K562 (cell line): ENCODE measurements at regions not wholly inside any gene's neighbourhood (a gene's known extent, or its start where the extent isn't known, plus 50 kb on each side); places are given as distances from the start of the nearest gene placed in this dataset.

Experiments used
- ATAC-seq: fragments of 200-7000 bp; cut with Tn5 transposase; 3 replicates; pipeline ENCODE4 v1.9.1; 2020; ENCODE audit warnings: moderate library complexity
- BruUV-seq: library from RNA; stranded (reverse); fragments of 400-500 nt; replicated peaks from 2 replicates; lab custom pipeline; 2021; lab: Mats Ljungman, UMichigan
- CTCF ChIA-PET: fragments of 300-600 bp; formaldehyde crosslinking; extraction: SDS; loops from one replicate; lab custom pipeline; 2021; ENCODE audit warnings: low intra/inter-chr PET ratio; lab: Yijun Ruan, JAX
- POLR2A ChIA-PET: fragments of 300-600, 350-650 bp; sonication (Branson Sonifier 250); formaldehyde crosslinking; extraction: SDS; loops from one replicate; lab custom pipeline; 2021; ENCODE audit warnings: antibody characterized with exemption, inconsistent platforms; lab: Yijun Ruan, JAX
- DNase-seq, 4 experiments: peaks; one replicate each; pipeline versions ENCODE4 v3.0.0 to v3.0.0-alpha.2; 2011 to 2018; ENCODE audit warnings: low spot score in 3 of 4, mixed read lengths in 3 of 4; ENCODE audit errors: extremely low read depth in 1 of 4
- FAIRE-seq: peaks from 2 replicates; lab custom pipeline; 2011; peaks lifted over from hg19 to GRCh38; lab: Jason Lieb, UNC
- H2AFZ ChIP-seq: 2 replicates; pipeline ENCODE4 v1.6.0; 2011; ENCODE audit warnings: low read depth, low read length, control low read depth, inconsistent platforms
- H3K27ac ChIP-seq: fragments of 200-600 bp; 3 replicates; pipeline ENCODE4 v1.8.0; 2011; ENCODE audit warnings: low read depth, mild to moderate bottlenecking, control low read depth, inconsistent platforms, low read length, moderate library complexity, mixed read lengths; ENCODE audit errors: extremely low read depth
- H3K27me3 ChIP-seq, 2 experiments: fragments of 300-600 bp in 1 of 2; 2 replicates in 1 of 2; 3 replicates in 1 of 2; pipeline versions ENCODE4 v1.6.0 to v1.8.0; 2011; ENCODE audit warnings: inconsistent platforms in 2 of 2, low read length in 2 of 2, mild to moderate bottlenecking in 1 of 2, mixed read lengths in 1 of 2, moderate library complexity in 1 of 2; ENCODE audit not compliant: control insufficient read depth in 2 of 2, insufficient read depth in 2 of 2
- H3K36me3 ChIP-seq: fragments of 300-600 bp; 3 replicates; pipeline ENCODE4 v1.8.0; 2011; ENCODE audit warnings: mild to moderate bottlenecking, low read length, inconsistent platforms; ENCODE audit not compliant: control insufficient read depth, insufficient read depth
- H3K4me1 ChIP-seq, 2 experiments: fragments of 200-600 bp in 1 of 2; replicated peaks in 1 of 2; 2 replicates in 1 of 2; 3 replicates in 1 of 2; pipeline versions ENCODE4 v1.5.1 to v1.8.0; 2011; ENCODE audit warnings: inconsistent platforms in 2 of 2, low read length in 2 of 2, mild to moderate bottlenecking in 1 of 2, mixed read lengths in 1 of 2, moderate library complexity in 1 of 2; ENCODE audit not compliant: control insufficient read depth in 2 of 2, insufficient read depth in 2 of 2
- H3K4me2 ChIP-seq: 2 replicates; pipeline ENCODE4 v1.6.1; 2011; ENCODE audit warnings: low read length, control low read depth, inconsistent platforms, mixed read lengths; ENCODE audit not compliant: insufficient read depth
- H3K4me3 ChIP-seq: fragments of 200-600 bp; sonication (generic), shearing (Covaris generic); 2 replicates; pipeline ENCODE4 v1.5.1; 2016; ENCODE audit warnings: control low read depth, inconsistent platforms
- H3K79me2 ChIP-seq: fragments of 200-600 bp; 3 replicates; pipeline ENCODE4 v1.8.0; 2011; ENCODE audit warnings: low read length, inconsistent platforms; ENCODE audit not compliant: control insufficient read depth, insufficient read depth
- H3K9ac ChIP-seq, 2 experiments: 2 replicates each; pipeline versions ENCODE4 v1.6.0 to v1.6.1; 2011; ENCODE audit warnings: low read depth in 2 of 2, low read length in 2 of 2, control low read depth in 1 of 2, inconsistent platforms in 1 of 2, mild to moderate bottlenecking in 1 of 2, mixed read lengths in 1 of 2; ENCODE audit not compliant: insufficient read depth in 1 of 2
- H3K9me1 ChIP-seq: one replicate; pipeline ENCODE4 v1.6.0; 2011; ENCODE audit warnings: inconsistent platforms, mild to moderate bottlenecking, low read length, moderate library complexity; ENCODE audit not compliant: control insufficient read depth, insufficient read depth
- H3K9me3 ChIP-seq: replicated peaks from 2 replicates; pipeline ENCODE4 v1.5.1; 2011; ENCODE audit warnings: low read depth, low read length, inconsistent platforms; ENCODE audit not compliant: control insufficient read depth, insufficient read depth
- H4K20me1 ChIP-seq: replicated peaks from 2 replicates; pipeline ENCODE4 v1.6.1; 2011; ENCODE audit warnings: low read length, inconsistent platforms, mixed read lengths; ENCODE audit not compliant: control insufficient read depth, insufficient read depth
- DPF2 ChIP-seq: fragments of 450-650 bp; IDR thresholded peaks from 2 replicates; pipeline ENCODE4 v1.6.1; 2016
- EGR1 ChIP-seq: fragments of 450-650 bp; conservative IDR thresholded peaks from 2 replicates; pipeline ENCODE4 v1.6.1; 2017; ENCODE audit warnings: mild to moderate bottlenecking
- FOXP1 ChIP-seq: sonication (generic); formaldehyde crosslinking; IDR thresholded peaks from 2 replicates; pipeline ENCODE4 v1.8.0; 2022; ENCODE audit warnings: mild to moderate bottlenecking, missing genetic modification reagents
- MAFG ChIP-seq: fragments of 450-650 bp; conservative IDR thresholded peaks from 2 replicates; pipeline ENCODE4 v1.6.1; 2016; ENCODE audit warnings: missing genetic modification characterization, missing compliant biosample characterization
- PCBP1 ChIP-seq: fragments of 200-400 bp; formaldehyde crosslinking; IDR thresholded peaks from 2 replicates; pipeline ENCODE4 v1.6.1; 2018; ENCODE audit warnings: mild to moderate bottlenecking, low read depth, low read length; ENCODE audit not compliant: poor library complexity, severe bottlenecking
- STAT5A ChIP-seq: IDR thresholded peaks from 2 replicates; pipeline ENCODE4 v1.6.1; 2012; ENCODE audit warnings: low read length, inconsistent platforms, borderline replicate concordance
- STAT5B ChIP-seq: fragments of 250-450 bp; sonication (Bioruptor Pico); IDR thresholded peaks from 2 replicates; pipeline ENCODE4 v1.8.0; 2021; ENCODE audit warnings: mild to moderate bottlenecking, inconsistent platforms
- WGBS: fragments of 100-300 bp; shearing (Covaris generic); methylation state at CpG from one replicate; pipeline ENCODE4 v1.1.6; 2016; ENCODE audit warnings: low coverage, mixed read lengths; ENCODE audit not compliant: insufficient coverage; ENCODE audit errors: missing lambda C conversion rate; 5-methylcytosine and 5-hydroxymethylcytosine counted together
- in situ Hi-C: fragments of 300-500 bp; cut with MboI; formaldehyde crosslinking; loops from 4 replicates; pipeline ENCODE4 v1.15.0; 2018; ENCODE audit warnings: inconsistent platforms, mixed read lengths
- intact Hi-C: fragments of 100-400 bp; cut with micrococcal nuclease; formaldehyde crosslinking; loops from 2 replicates; pipeline ENCODE4 v1.14.2; 2022
- TF ChIP-seq, protein P1 (sequence below): fragments of 450-650 bp; IDR thresholded peaks from 2 replicates; pipeline ENCODE4 v1.6.1; 2017; ENCODE audit warnings: antibody characterized with exemption, mild to moderate bottlenecking
- TF ChIP-seq, protein P2 (sequence below): fragments of 450-650 bp; IDR thresholded peaks from 2 replicates; pipeline ENCODE4 v1.7.0; 2016; ENCODE audit warnings: borderline replicate concordance

DNA sequence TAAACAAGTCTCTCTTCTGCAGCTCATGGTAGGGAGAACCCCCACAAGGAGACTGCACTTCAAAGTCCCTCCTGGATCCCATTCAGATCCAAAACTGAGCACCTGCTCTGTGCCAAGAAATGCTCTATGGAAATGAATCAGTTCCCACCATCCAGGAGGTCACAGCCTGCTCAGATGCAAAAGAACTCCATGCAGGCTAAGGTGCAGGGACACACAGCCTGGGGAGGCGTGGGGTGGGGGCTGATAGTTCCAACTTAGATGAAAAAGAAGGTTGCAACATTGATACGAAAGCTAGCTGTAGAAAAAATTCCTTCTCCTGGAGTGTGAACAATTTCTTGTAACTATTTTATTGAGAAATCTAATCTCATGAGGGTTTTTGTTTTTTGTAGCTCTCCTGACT, 111.0 kb upstream of the TMEM170B start (continued):
- TF ChIP-seq, protein P1, sequence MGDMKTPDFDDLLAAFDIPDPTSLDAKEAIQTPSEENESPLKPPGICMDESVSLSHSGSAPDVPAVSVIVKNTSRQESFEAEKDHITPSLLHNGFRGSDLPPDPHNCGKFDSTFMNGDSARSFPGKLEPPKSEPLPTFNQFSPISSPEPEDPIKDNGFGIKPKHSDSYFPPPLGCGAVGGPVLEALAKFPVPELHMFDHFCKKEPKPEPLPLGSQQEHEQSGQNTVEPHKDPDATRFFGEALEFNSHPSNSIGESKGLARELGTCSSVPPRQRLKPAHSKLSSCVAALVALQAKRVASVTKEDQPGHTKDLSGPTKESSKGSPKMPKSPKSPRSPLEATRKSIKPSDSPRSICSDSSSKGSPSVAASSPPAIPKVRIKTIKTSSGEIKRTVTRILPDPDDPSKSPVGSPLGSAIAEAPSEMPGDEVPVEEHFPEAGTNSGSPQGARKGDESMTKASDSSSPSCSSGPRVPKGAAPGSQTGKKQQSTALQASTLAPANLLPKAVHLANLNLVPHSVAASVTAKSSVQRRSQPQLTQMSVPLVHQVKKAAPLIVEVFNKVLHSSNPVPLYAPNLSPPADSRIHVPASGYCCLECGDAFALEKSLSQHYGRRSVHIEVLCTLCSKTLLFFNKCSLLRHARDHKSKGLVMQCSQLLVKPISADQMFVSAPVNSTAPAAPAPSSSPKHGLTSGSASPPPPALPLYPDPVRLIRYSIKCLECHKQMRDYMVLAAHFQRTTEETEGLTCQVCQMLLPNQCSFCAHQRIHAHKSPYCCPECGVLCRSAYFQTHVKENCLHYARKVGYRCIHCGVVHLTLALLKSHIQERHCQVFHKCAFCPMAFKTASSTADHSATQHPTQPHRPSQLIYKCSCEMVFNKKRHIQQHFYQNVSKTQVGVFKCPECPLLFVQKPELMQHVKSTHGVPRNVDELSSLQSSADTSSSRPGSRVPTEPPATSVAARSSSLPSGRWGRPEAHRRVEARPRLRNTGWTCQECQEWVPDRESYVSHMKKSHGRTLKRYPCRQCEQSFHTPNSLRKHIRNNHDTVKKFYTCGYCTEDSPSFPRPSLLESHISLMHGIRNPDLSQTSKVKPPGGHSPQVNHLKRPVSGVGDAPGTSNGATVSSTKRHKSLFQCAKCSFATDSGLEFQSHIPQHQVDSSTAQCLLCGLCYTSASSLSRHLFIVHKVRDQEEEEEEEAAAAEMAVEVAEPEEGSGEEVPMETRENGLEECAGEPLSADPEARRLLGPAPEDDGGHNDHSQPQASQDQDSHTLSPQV, result no peak
- no peak for TF ChIP-seq MAFG (tag)

DNA sequence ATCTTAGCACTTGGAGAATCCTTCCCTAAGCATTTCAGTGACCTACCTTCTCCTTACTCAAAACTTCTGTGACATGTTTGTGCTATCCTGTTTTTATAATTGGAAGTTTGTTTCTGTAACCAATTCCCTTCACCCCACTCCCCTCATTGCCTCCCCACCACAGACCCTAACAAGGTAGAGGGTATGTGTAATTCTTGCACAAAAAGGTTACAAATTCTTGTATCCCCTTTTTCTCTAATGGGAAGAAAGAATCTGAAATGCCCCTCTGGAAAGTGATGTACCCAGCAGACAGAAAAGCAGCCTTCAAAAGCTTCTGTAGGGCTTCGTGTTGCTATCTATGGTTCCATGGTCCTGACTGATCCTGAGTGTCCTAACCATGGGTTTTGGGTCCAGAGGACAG, 111.7 kb upstream of the TMEM170B start:
- no peak for DNase-seq
- ChIA-PET CTCF (no interaction called here), POLR2A (interaction anchor here (1.3 kb wide), 1 partner anchor 8 kb away, joined by 3 read pairs; no protein-coding TSS in a partner anchor)
- TF ChIP-seq FOXP1 (CRISPR knock-in tag) (no peak), STAT5B (CRISPR knock-in tag) (no peak), EGR1 (no peak), STAT5A (no peak), DPF2 (no peak), PCBP1 (no peak)
- TF ChIP-seq, protein P2, sequence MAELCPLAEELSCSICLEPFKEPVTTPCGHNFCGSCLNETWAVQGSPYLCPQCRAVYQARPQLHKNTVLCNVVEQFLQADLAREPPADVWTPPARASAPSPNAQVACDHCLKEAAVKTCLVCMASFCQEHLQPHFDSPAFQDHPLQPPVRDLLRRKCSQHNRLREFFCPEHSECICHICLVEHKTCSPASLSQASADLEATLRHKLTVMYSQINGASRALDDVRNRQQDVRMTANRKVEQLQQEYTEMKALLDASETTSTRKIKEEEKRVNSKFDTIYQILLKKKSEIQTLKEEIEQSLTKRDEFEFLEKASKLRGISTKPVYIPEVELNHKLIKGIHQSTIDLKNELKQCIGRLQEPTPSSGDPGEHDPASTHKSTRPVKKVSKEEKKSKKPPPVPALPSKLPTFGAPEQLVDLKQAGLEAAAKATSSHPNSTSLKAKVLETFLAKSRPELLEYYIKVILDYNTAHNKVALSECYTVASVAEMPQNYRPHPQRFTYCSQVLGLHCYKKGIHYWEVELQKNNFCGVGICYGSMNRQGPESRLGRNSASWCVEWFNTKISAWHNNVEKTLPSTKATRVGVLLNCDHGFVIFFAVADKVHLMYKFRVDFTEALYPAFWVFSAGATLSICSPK, result no peak
- Histone ChIP-seq H3K36me3 (no peaks in the 10 kb centered on the region), H3K27ac (no peak overlapping the region), H3K9me1 (no peaks in the 10 kb centered on the region), H3K9ac (no peak overlapping the region), H3K4me1 (no peaks in the 10 kb centered on the region), H3K4me2 (no peak overlapping the region), H3K4me3 (no peak overlapping the region), H2AFZ (no peak overlapping the region), H3K27me3 (peaks cover 2 to 3% of the 10 kb centered on the region in 2 experiments; a peak in 2 of 5 replicates), H3K79me2 (no peaks in the 10 kb centered on the region), H4K20me1 (no peaks in the 10 kb centered on the region), H3K9me3 (no peaks in the 10 kb centered on the region)
- no TSS peak for BruUV-seq
- in situ Hi-C loops, result no loop called here
- 0% methylated on average over 1 of the region's 1 CpG for WGBS
- no peak for ATAC-seq
- no peak for FAIRE-seq
- intact Hi-C loops, result no loop called here
